Activated T-cell treated with anti-CD3 and anti-CD28 coated beads for 1 hour (primary cell): ENCODE measurements at regions not wholly inside any gene's neighbourhood (a gene's known extent, or its start where the extent isn't known, plus 50 kb on each side); places are given as distances from the start of the nearest gene placed in this dataset.
"Not testable (repeated sequence)": the region's sequence is repeated elsewhere in the genome, so short reads cannot be mapped to it uniquely, and the experiment has no call there.

Experiments used
- DNase-seq: peaks from one replicate; pipeline ENCODE4 v3.0.0-alpha.2; 2020; ENCODE audit warnings: low read depth

GRCh38 chr12:131511391-131511802, 199.5 kb upstream of the SFSWAP start:
- peak; percentile 19 for DNase-seq

- DNase-seq = no peak
Observed at GRCh38 chr12:131511803-131512561, 198.9 kb upstream of the SFSWAP start.

GRCh38 chr12:131513606-131514005, 197.3 kb upstream of the SFSWAP start:
- DNase-seq = no peak

GRCh38 chr12:131520553-131520952, 190.3 kb upstream of the SFSWAP start:
- DNase-seq = not testable (repeated sequence)

GRCh38 chr12:131521326-131521725, 189.6 kb upstream of the SFSWAP start:
- no peak for DNase-seq

- no peak for DNase-seq
Observed at GRCh38 chr12:131525795-131526508, 184.9 kb upstream of the SFSWAP start.

- DNase-seq = no peak
Observed at GRCh38 chr12:131527092-131527491, 183.8 kb upstream of the SFSWAP start.

GRCh38 chr12:131527736-131528135, 183.2 kb upstream of the SFSWAP start:
- no peak for DNase-seq

- no peak for DNase-seq
Observed at GRCh38 chr12:131528144-131528543, 182.7 kb upstream of the SFSWAP start.

GRCh38 chr12:131528667-131529066, 182.2 kb upstream of the SFSWAP start:
- no peak for DNase-seq

- DNase-seq = no peak
Observed at GRCh38 chr12:131529196-131530040, 181.5 kb upstream of the SFSWAP start.

GRCh38 chr12:131530041-131530332, 180.9 kb upstream of the SFSWAP start:
- DNase-seq = no peak

- no peak for DNase-seq
Observed at GRCh38 chr12:131530422-131530821, 180.5 kb upstream of the SFSWAP start.

- no peak for DNase-seq
Observed at GRCh38 chr12:131533139-131533538, 177.8 kb upstream of the SFSWAP start.

GRCh38 chr12:131535779-131536178, 175.1 kb upstream of the SFSWAP start:
- no peak for DNase-seq

- no peak for DNase-seq
Observed at GRCh38 chr12:131536337-131536736, 174.6 kb upstream of the SFSWAP start.

GRCh38 chr12:131536766-131537165, 174.1 kb upstream of the SFSWAP start:
- no peak for DNase-seq

GRCh38 chr12:131537267-131537958, 173.5 kb upstream of the SFSWAP start:
- no peak for DNase-seq

GRCh38 chr12:131539381-131539780, 171.5 kb upstream of the SFSWAP start:
- no peak for DNase-seq

- no peak for DNase-seq
Observed at GRCh38 chr12:131540138-131540623, 170.7 kb upstream of the SFSWAP start.

- DNase-seq = not testable (repeated sequence)
Observed at GRCh38 chr12:131541512-131541911, 169.4 kb upstream of the SFSWAP start.

GRCh38 chr12:131542351-131542750, 168.5 kb upstream of the SFSWAP start:
- no peak for DNase-seq
